Activated naive CD4-positive, alpha-beta T cell treated with Interleukin-2 at 50 U/mL for 16 hours (primary cell): ENCODE measurements at regions not wholly inside any gene's neighbourhood (a gene's known extent, or its start where the extent isn't known, plus 50 kb on each side); places are given as distances from the start of the nearest gene placed in this dataset.
"Not testable (repeated sequence)": the region's sequence is repeated elsewhere in the genome, so short reads cannot be mapped to it uniquely, and the experiment has no call there.

Source experiments
- DNase-seq: peaks from one replicate; pipeline ENCODE4 v3.0.0-alpha.2; 2020

GRCh38 chrX:66110112-66110511 is 53.9 kb upstream of the HEPH start:
- peak; percentile 2 for DNase-seq

GRCh38 chrX:66107860-66108259 is 56.2 kb upstream of the HEPH start:
- not testable (repeated sequence) for DNase-seq

- DNase-seq, result not testable (repeated sequence)
These were observed 61.6 kb upstream of the HEPH start for GRCh38 chrX:66102398-66102797.

- DNase-seq, result no peak
These were observed 58.3 kb upstream of the VSIG4 start for GRCh38 chrX:66098162-66098561.

GRCh38 chrX:66096987-66097386 is 57.1 kb upstream of the VSIG4 start:
- not testable (repeated sequence) for DNase-seq

GRCh38 chrX:66090004-66090403 is 50.1 kb upstream of the VSIG4 start:
- not testable (repeated sequence) for DNase-seq
